C4-2B (cell line): ENCODE measurements at regions not wholly inside any gene's neighbourhood (a gene's known extent, or its start where the extent isn't known, plus 50 kb on each side); places are given as distances from the start of the nearest gene placed in this dataset.

Experiments
- ZFX ChIP-seq: fragments of 450-650 bp; IDR thresholded peaks from 2 replicates; pipeline ENCODE4 v1.6.1; 2017
- TF ChIP-seq, protein P1 (sequence below): fragments of 450-650 bp; conservative IDR thresholded peaks from 2 replicates; pipeline ENCODE4 v1.5.1; 2017; ENCODE audit warnings: mild to moderate bottlenecking

DNA sequence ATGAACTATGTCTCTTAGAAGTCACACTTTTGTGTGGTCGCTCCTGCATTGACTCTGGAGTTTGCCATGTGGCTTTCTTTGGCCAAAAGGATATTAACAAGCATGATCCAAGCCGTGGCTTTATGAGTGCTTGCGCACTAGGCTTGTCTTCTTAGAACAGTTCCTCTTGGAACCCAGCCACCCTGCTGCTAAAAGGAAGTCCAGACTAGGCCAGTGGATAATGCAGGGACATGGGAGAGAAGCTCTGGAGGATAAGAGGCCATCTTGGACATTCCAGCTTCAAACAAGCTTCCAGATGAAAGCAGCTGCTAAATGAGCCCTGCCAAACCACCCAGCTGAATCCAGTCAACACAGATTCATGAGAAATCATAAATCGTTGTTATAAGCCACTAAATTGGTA lies 346.4 kb downstream of the CDC5L start:
- TF ChIP-seq, protein P1, sequence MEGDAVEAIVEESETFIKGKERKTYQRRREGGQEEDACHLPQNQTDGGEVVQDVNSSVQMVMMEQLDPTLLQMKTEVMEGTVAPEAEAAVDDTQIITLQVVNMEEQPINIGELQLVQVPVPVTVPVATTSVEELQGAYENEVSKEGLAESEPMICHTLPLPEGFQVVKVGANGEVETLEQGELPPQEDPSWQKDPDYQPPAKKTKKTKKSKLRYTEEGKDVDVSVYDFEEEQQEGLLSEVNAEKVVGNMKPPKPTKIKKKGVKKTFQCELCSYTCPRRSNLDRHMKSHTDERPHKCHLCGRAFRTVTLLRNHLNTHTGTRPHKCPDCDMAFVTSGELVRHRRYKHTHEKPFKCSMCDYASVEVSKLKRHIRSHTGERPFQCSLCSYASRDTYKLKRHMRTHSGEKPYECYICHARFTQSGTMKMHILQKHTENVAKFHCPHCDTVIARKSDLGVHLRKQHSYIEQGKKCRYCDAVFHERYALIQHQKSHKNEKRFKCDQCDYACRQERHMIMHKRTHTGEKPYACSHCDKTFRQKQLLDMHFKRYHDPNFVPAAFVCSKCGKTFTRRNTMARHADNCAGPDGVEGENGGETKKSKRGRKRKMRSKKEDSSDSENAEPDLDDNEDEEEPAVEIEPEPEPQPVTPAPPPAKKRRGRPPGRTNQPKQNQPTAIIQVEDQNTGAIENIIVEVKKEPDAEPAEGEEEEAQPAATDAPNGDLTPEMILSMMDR: no peak
- TF ChIP-seq ZFX: no peak
